NCI-H1436 (cell line): ENCODE measurements at regions not wholly inside any gene's neighbourhood (a gene's known extent, or its start where the extent isn't known, plus 50 kb on each side); places are given as distances from the start of the nearest gene placed in this dataset.
"Not testable (repeated sequence)": the region's sequence is repeated elsewhere in the genome, so short reads cannot be mapped to it uniquely, and the experiment has no call there.

Source experiments
- DNase-seq: peaks from one replicate; lab custom pipeline; 2025; lab: John Stamatoyannopoulos, UW

DNA sequence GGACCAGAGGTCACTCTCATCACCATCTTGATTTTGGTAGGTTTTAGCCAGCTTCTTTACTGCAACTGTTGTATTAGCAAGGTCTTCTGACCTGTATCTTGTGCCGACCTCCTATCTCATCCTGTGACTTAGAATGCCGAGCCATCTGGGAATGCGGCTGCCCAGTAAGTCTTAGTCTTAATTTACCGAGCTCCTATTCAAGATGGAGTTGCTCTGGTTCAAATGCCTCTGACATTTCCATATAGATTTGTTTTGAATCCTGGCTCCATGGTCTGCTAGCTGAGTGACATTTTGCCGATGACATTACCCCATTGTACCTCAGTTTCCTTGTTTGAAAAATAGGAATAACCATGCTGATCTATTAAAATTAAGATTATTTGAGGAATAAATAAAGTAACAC lies 193.9 kb upstream of the HMCN1 start:
- no peak for DNase-seq

DNA sequence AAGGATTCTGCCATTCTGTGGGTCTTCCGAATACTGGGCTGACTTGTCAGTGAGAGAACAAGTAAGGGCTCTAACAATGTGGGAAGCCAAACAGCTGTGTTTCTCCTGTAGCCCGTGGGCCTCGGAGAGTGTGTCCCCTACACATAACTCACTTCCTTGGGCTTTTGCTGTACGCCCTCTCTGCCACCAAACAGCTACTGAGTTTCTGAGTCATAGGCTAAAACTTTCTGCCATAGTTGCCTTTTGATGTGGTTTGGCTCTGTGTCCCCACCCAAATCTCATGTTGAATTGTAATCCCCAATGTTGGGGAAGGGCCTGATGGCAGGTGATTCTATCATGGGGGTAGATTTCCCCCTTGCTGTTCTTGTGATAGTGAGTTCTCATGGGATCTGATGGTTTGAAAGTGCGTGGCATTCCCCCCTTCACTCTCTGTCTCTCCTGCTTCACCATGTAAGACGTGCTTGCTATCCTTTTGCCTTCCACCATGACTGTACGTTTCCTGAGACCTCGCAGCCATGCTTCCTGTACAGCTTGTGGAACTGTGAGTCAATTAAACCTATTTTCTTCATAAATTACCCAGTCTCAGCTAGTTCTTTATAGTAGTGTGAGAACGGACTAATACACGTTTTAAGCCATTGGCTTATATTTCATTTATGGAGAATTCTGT lies 194.8 kb upstream of the HMCN1 start:
- no peak for DNase-seq

DNA sequence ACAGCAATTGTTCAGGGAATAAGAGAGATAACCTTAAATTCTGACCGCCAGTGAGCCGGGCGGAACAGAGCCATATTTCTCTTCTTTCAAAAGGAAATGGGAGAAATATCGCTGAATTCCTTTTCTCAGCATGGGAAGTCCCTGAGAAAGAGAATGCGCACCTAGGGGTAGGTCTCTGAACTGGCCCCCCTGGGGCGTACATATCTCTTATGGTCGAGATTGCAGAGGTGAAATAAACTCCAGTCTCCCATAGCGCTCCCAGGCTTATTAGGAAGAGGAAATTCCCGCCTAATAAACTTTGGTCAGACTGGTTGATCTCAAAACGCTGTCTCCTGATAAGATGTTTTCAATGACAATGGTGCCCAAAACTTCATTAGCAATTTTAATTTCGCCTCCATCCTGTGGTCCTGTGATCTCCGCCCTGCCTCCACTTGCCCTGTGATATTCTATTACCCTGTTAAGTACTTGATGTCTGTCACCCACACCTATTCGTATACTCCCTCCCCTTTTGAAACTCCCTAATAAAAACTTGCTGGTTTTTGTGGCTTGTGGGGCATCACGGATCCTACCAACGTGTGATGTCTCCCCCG lies 195.8 kb upstream of the HMCN1 start:
- not testable (repeated sequence) for DNase-seq

DNA sequence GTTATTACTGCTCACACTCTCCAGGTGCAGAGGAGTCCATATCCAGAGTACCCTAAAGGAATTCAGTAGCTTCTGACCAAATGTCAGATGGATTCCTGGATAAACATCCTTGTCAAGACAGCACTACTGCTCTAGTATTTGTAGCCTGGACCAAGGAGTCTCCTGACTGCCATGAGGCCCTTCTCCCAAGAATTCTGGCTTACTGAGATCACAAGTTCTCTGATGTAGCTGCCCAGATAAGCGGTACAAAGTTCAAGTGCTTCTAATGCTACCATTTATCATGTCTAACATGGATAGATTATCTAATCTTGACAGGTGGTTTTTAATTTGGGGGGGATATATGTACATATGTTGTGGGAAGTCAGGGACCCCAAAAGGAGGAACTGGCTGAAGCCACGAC lies 196.6 kb upstream of the HMCN1 start:
- no peak for DNase-seq

DNA sequence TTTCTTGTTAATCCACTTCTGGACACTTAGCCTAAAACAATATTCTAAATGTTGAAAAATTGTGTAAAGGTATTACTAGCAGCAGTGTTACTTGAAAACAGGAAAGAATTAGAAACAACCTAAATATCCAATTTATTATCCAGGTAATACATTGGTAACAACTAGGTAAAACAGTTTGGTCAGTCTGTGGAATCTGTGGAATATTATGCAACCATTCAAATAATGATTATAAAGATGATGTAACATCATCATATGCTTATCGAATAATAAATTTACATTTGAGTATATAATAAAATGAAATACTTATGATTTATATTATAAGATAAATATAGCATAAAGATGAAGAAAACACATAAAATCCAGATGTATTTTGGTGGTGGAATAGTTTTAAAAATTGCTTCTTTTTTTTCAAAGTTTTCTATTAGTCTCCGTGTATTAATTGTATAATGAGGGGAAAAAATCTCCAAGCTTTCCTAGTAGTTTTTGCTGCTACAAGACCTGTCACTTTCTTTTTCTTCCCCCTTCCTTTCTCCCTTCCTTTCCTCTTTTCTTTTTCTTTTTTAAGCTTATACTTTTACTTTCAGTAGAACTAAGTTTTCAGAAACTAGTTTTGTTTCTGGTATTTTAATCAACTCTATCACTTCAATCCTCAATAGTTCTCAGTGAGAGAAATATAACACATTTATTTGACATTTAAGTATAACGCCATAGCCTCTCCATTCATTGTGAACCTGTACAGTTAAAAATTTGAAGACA lies 197.8 kb upstream of the HMCN1 start:
- no peak for DNase-seq

DNA sequence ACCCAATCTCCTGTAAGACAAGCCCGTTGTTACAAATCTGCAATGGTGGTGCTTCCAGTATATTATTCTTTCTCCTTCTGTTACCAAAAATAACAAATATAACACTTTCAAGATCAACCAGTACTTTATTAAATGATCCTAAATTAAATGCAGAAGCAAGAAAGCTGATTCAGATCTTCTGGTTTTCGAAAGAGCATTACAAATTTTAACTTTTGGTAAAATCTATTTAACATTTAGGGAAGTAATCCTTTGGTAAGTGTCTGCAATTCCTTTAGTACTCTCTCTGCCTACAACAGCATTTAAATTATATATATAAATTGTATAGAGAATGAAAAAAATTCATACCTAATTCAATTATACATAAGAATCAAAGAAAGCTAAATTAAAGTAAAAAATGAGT lies 198.6 kb upstream of the HMCN1 start:
- no peak for DNase-seq

DNA sequence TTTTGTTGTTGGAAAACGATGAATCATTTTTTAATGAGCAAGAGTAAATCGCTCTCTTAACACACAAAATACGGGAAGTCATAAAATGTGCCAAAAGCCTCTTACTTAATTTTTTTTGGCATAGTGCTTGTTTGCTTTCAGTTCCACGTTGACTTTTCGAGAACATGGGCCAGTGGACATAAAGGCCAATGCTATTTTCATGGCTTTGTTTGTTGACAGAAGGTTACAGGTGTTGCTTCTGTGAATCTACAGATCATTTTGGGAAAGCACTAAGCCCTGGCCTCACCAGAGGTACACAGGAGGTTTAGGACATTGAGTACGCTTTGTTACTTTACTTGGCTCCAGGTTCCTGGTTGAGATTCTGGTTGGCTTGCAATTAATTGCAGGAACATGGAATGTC lies 199.4 kb upstream of the HMCN1 start:
- no peak for DNase-seq

DNA sequence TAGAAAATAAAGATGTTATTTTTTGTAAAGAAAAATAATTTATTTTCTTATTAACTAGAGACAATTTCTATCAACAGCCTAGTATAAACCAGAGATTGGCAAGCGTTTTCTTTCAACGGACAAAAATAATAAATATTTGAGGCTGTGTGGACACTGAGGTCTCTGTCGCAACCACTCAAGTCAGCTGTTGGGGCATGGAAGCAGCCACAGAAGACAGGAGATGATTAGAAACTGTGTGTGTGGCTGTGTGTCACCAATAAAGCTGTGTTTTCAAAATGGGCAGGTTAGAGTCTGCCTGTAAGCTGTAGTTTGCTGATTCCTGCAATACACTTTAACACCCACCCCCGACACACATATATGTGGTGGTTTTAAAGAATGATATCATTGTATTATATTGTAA lies 200.6 kb upstream of the HMCN1 start:
- no peak for DNase-seq

DNA sequence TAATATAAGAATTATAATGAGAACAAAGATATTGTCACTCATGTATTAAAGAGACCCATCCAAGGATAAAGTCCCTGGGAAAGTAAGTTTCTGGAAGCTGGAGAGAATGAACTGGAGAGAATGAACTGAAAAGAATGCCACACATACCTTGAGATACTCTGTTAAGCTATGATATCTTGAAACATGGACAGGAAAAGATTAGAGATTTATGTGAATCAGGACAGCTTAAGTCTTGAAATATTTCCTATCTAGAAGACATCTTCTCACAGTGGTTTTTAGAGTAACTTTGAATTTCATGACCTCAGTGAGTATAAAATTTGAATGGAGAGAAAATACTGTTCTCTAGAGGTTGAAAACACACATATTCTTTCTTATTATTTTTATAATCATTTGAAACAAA lies 201.3 kb upstream of the HMCN1 start:
- DNase-seq, result no peak

DNA sequence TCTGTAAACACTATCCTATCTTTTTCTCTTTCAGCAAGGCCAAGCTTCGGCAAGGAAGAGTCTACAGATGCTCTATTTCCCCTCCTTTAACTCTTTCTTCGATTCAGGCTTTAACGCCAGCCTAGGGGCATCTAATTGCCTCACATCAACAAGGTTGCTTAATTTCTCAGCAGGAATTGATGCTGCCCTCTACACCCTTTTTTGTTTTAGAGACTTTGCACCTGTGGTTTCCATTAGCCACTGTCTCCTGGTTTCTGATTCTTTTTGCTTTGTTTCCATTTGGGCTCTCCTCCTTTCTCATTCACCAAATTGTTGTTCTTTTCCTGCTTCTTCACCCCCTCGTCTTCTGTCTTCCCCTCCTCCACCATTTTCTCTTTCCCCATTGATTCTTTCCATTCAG lies 202.4 kb upstream of the HMCN1 start:
- no peak for DNase-seq

DNA sequence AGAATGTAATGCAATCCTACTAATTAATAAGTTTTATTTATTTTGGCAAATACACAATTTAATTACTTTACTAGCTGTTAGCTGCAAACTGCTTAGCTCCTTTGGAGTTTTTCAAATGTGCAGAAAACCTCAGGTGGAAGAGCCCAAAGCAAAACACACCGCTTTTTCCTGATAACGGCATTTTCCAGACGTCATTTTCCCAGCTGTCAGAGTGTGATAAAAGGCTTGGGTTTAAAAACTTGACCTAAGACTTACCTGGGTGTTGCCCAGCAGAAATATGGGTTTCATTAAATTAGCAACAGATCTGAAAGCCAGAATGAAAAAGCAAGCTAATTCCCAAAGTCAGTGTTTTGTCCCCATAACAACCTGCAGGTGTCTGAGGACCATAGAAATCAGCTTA lies 204.0 kb upstream of the HMCN1 start:
- DNase-seq, result no peak

DNA sequence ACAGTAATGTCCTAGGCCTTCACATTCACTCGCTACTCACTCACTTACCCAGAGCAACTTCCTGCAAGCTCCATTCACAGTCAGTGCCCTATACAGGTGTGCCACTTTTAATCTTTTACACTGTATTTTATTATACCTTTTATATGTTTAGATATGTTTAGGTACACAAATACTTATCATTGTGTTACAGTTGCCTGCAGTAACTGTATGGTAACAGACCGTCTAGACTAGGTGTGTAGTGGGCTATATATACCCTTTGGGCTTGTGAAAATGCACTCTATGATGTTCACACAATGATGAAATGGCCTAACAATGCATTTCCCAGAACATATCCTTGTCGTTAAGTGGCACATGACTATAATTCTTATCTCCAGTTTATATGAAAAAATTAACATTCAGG lies 204.5 kb upstream of the HMCN1 start:
- DNase-seq, result no peak

DNA sequence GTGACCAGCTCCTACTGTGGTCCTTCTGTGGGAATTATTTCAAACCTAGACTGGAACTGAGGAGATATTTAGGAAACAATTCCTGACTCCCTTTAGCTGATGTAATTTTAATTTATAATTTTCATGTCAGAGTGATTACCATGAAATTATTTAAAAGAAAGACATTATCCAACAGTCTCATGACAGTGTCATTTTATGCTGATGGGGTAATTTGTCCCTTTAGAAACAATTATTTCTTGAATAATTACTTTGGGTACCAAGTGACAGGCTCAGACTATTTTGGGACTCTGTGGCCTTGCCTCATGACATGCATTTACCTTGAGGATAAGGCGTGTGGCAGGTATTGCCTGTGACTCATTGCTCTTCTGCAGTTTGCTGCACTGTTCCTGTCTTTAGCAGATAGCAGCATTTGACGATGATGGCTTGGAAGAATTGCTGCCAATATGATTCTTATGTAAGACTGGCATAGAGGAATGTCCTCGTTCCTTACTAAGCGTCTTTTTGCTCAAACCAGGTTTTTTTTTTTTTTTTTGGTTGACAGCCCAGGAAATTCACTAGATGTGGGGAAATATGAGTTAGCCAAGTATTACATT lies 206.0 kb upstream of the HMCN1 start:
- no peak for DNase-seq

DNA sequence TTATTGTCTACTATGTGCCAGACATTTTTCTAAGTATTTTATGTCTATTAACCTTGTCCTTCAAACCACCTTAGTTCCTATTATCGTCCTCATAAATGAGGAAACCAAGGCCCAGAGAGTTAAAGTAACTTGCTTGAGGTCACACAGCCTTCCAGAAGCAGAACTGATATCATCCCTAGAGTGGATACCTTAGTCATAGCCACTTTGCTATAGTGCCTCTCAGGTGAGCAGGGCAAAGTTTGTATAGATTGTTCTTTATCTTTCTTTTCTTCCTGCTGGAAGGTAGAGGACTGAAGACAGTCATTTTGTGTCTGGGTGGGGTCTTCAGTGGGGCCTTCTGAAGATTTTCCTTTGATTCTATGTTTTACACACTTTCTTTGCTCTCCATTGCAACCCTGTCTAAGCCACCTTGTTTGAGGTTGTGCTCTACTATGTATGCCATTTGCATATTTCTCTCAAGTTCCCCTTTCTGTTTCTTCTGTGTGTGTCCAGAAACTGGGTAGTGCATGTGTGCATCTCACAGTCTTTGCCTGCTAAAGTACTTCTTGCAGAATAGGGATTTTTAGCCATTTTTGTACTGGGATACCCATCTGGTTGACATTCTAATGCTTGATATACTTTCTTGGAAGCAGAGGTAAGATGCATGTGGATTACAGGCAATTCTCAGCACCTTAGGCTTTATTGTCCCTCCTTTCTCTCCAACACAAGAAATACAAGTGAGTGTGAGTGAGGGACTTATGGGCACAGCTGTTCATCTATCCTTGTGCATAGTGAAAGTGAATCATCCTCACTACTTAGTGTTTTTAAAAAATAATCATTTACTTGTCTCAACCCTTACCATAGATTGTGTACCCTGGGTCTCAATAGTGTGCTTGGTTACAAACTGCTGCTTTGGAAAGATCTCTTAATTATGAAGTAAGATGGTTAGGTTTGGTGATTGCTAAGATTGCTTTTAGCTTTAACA lies 207.6 kb upstream of the HMCN1 start:
- DNase-seq, result no peak

DNA sequence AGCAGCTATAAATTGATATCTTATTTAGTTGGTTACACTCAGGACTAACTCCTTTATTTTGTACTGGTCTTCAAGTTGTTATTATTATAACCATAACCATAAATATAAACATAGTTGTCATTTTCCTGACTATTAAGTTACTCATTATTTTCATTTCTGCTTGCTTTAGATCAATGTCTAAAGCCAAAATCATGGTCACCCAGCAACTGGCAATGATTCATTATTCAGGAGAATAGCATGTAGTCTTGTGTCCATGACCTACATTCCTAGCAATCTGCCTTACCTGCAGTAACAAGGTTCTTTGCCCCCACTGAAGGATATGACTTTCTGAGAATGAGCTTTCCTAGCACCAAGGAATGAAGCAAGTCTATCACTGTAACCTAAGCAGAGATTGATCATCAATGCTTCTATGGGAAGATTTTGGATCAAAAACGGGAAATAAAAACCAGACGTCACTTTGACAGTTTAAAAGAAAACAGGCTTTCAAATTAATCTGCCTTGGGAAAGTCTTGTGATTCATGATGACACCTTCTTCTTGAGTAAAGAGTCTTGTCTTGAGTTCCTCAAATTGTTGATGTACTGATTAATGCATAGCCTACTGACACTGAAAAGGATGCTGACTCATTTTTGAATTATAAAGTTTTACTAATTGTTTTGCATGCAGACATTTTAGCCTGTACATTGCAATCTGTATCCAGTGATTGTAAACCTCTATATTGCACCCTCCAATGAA lies 203.3 kb upstream of the IVNS1ABP start:
- no peak for DNase-seq

DNA sequence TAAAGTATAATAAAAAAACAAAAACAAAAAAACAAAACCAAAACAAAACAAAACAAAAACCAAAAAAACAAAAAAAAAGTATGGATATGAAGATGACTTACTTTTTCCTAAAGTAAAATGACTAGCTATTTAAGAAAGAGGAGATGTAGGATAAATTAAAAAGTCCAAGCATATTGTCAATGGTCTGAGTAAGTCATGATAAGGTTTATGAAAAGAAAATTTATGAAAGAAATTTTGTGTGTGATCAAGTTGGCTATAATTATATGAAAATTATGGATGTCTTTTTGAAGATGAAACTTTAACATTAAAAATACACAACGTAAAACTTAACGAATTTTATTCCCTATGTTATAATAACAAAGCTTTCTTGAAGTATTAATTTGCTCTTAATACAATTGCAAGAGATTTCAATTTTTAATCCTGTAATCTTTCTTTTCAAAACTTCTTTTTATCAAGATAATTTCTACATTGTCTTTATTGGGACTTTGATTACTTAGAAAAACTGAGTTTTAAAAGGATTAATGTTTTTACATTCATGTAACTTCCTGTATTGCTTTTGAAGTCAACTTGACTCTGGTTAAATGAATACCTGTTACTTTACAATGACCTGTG lies 200.9 kb upstream of the IVNS1ABP start:
- no peak for DNase-seq

DNA sequence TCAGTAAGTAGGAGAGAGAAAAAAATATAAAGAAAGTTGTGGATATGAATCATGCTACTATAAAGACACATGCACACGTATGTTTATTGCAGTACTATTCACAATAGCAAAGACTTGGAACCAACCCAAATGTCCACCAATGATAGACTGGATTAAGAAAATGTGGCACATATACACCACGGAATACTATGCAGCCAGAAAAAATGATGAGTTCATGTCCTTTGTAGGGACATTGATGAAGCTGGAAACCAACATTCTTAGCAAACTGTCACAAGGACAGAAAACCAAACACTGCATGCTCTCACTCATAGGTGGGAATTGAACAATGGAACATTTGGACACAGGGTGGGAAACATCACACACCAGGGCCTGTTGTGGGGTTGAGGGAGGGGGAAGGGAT lies 200.3 kb upstream of the IVNS1ABP start:
- not testable (repeated sequence) for DNase-seq

DNA sequence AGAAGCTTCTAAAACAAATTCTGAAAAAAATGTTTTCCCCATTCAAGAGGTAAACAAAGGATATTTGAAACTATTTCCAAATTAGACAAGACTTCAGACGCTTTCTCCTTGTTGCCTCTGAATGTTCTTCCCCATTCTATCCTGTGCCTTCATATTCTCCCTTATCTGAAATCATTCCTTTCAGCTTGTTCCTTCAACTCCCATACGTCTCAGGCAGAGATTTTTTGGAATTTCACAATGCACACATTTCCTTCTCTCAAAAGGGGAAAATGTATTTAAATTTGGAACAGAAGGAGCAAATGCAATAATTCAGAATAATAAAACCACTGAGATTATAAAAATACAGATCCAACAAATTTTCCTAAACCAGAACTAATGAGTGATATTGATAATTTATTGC lies 198.7 kb upstream of the IVNS1ABP start:
- no peak for DNase-seq

DNA sequence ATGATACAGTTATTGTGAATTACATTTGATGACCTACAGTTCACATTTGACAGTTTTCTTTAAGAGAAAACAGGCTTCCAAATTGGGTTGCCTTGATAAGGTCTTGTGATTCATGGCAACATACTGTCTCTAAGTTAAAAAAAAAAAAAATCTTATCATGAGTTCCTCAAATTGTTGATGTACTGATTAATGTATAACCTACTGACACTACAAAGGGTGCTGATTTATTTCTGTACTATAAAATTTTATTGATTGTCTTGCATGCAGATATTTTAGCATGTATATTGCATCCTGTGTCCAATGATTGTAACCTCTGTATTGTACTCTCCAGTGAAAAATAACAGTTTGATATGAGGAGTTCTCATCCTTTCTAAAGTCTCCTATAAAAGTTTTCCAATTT lies 197.3 kb upstream of the IVNS1ABP start:
- no peak for DNase-seq

DNA sequence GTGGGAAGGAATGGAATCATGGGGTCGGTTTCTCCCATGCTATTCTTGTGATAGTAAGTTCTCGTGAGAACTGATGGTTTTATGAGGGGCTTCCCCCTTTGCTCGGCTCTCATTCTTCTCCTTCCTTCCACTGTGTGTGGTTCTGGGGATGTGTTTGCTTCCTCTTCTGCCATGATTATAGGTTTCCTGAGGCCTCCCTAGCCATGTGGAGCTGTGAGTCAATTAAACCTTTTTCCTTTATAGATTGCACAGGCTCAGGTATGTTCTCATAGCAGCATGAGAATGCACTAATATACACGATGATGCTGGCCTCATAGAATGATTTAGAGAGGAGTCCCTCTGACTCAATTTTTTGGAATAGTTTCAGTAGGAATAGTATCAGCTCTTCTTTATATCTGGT lies 195.4 kb upstream of the IVNS1ABP start:
- no peak for DNase-seq

DNA sequence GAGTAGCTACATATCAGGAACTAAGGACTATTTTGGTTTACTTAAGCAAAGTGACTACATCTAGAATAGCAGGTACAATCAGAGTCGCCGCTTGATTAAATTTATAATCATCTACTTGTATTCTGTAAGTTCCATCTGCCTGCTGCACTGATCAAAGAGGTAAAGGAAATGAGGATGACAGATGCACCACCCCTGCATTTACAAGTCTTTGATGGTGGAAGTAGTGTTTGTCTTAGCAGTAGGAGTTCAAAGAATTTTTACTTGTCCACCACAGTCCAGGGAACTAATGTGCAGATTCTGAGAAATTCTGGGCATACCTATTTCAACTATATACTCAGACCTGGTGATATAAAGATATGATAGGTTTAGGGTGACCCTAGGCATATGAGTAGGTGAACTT lies 184.1 kb upstream of the IVNS1ABP start:
- DNase-seq, result no peak
